ENCODE measurements at regions not wholly inside any gene's neighbourhood (a gene's known extent, or its start where the extent isn't known, plus 50 kb on each side); places are given as distances from the start of the nearest gene placed in this dataset.
"Not testable (repeated sequence)": the region's sequence is repeated elsewhere in the genome, so short reads cannot be mapped to it uniquely, and the experiment has no call there.

DNA sequence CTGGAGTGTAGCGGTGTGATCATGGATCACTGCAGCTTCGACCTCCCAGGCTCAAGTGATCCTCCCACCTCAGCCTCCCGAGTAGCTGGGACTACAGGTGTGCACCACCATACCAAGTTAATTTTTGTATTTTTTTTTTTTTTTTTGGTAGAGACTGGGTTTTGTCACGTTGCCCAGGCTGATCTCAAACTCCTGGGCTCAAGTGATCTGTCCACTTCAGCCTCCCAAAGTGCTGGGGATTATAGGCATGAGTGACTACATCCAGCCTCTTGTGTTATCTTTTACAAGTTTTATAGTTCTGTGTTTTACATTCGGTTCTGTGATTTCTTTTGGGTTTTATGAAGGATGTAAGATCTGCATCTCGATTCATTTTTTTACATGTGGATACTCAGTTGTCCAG is 52.0 kb upstream of the KCNK2 start:
- not testable (repeated sequence) for TF ChIP-seq KDM5A (IDR thresholded peaks at IDR 0.05; ENCODE audit: low read length); CBX8 (IDR thresholded peaks at IDR 0.05; ENCODE audit: borderline replicate concordance, low read depth, low read length); CEBPB (IDR thresholded peaks at IDR 0.05; ENCODE audit: low read depth, low read length); TAF1 (IDR thresholded peaks at IDR 0.05; ENCODE audit: low read depth, low read length); CHD1 (IDR thresholded peaks at IDR 0.05; ENCODE audit: low read depth, low read length); POLR2A (IDR thresholded peaks at IDR 0.05; ENCODE audit: control extremely low read depth in 1 of 2, low read depth in 2 of 2, low read length in 2 of 2); RXRA (IDR thresholded peaks at IDR 0.05; ENCODE audit: insufficient read depth, low read depth, low read length); EZH2 (IDR thresholded peaks at IDR 0.05; ENCODE audit: low read depth, low read length, severe bottlenecking); NRF1 (IDR thresholded peaks at IDR 0.05; ENCODE audit: low read depth, low read length); YY1 (IDR thresholded peaks at IDR 0.05; ENCODE audit: low read depth, low read length); SAP30 (IDR thresholded peaks at IDR 0.05; ENCODE audit: insufficient read depth, insufficient replicate concordance, low read length)
- TF ChIP-seq, protein P1, sequence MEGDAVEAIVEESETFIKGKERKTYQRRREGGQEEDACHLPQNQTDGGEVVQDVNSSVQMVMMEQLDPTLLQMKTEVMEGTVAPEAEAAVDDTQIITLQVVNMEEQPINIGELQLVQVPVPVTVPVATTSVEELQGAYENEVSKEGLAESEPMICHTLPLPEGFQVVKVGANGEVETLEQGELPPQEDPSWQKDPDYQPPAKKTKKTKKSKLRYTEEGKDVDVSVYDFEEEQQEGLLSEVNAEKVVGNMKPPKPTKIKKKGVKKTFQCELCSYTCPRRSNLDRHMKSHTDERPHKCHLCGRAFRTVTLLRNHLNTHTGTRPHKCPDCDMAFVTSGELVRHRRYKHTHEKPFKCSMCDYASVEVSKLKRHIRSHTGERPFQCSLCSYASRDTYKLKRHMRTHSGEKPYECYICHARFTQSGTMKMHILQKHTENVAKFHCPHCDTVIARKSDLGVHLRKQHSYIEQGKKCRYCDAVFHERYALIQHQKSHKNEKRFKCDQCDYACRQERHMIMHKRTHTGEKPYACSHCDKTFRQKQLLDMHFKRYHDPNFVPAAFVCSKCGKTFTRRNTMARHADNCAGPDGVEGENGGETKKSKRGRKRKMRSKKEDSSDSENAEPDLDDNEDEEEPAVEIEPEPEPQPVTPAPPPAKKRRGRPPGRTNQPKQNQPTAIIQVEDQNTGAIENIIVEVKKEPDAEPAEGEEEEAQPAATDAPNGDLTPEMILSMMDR (IDR thresholded peaks at IDR 0.05; ENCODE audit: control extremely low read depth in 1 of 3, insufficient read depth in 1 of 3, low read depth in 1 of 3, low read length in 3 of 3) = not testable (repeated sequence)
- TF ChIP-seq, protein P2, sequence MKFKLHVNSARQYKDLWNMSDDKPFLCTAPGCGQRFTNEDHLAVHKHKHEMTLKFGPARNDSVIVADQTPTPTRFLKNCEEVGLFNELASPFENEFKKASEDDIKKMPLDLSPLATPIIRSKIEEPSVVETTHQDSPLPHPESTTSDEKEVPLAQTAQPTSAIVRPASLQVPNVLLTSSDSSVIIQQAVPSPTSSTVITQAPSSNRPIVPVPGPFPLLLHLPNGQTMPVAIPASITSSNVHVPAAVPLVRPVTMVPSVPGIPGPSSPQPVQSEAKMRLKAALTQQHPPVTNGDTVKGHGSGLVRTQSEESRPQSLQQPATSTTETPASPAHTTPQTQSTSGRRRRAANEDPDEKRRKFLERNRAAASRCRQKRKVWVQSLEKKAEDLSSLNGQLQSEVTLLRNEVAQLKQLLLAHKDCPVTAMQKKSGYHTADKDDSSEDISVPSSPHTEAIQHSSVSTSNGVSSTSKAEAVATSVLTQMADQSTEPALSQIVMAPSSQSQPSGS (IDR thresholded peaks at IDR 0.05; ENCODE audit: low read length) = not testable (repeated sequence)
